ES-I3 (cell line): ENCODE measurements at regions not wholly inside any gene's neighbourhood (a gene's known extent, or its start where the extent isn't known, plus 50 kb on each side); places are given as distances from the start of the nearest gene placed in this dataset.

Experiments used
- H3K36me3 ChIP-seq: 2 replicates; pipeline ENCODE4 v1.6.1; 2013; ENCODE audit warnings: mild to moderate bottlenecking, low read length, control low read depth, moderate library complexity; ENCODE audit not compliant: insufficient read depth
- H3K4me1 ChIP-seq: 2 replicates; pipeline ENCODE4 v1.6.1; 2013; ENCODE audit warnings: mild to moderate bottlenecking, control low read depth, low read length; ENCODE audit not compliant: insufficient read depth
- H3K9ac ChIP-seq: 2 replicates; pipeline ENCODE4 v1.6.1; 2013; ENCODE audit warnings: low read depth, mild to moderate bottlenecking, low read length, moderate library complexity
- H3K9me3 ChIP-seq: 2 replicates; pipeline ENCODE4 v1.6.1; 2013; ENCODE audit warnings: mild to moderate bottlenecking, low read length, moderate library complexity; ENCODE audit not compliant: control insufficient read depth, insufficient read depth

DNA sequence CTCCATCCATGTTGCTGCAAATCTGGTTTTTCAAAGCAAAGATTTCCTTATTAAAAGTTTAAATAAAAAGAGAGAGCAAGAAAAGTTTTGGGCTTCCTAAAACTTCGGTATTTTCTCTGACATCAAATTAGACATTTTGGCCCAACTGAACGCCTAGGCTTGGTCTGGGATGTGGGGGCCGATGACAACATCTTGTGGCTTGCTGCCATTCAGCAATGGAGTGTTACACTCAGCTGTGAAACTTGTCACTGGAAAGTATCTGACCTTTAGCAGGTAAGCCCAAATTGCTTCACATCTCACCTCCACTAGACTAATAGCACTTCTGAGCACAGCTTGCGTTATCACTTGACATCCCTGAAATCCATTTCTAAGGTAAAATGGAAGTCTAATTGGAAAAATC lies 320.6 kb downstream of the GATA3 start:
- no peaks in the 10 kb centered on the region for H3K9me3 ChIP-seq
- peaks cover 17% of the 10 kb centered on the region for H3K4me1 ChIP-seq
- no peaks in the 10 kb centered on the region for H3K36me3 ChIP-seq
- no peak overlapping the region for H3K9ac ChIP-seq

DNA sequence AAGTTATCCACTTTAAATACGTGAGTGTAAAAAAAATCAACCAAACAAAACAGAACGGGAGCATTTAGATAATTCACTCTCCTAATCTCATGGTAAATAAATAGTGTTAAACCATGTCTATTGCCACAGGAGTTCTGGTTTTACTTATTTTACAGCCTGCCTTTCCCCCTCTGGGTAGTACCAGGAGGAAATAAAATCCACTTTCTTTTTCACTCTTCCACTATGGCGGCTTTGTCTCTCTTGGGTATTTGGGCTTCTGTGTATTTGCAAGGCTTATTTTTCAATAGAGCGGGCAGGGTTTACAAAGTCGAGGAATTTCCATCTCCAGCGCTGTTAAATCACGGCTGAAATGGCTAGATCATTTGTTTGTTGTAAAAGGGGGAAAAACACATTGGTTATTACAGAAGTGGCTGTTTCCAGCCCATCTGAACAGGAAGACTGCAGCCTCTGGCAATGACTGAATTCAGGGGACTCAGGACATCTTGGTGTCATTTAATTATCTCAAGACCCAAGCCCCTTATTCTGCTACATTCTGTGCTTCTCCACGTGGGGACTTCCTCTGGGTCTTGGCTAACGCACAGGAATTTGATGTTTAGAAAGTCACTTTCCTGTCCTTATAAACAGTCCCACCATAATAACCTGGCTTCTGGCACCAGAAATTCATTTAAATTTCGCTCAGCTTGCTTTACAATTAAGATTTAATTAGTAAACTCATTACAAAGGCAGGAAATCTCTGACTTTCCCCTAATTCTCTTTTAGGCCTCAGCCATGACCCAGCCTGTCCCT lies 323.9 kb downstream of the GATA3 start:
- no peaks in the 10 kb centered on the region for H3K36me3 ChIP-seq
- peaks cover 17% of the 10 kb centered on the region for H3K4me1 ChIP-seq
- no peaks in the 10 kb centered on the region for H3K9me3 ChIP-seq
- H3K9ac ChIP-seq, result no peak overlapping the region

DNA sequence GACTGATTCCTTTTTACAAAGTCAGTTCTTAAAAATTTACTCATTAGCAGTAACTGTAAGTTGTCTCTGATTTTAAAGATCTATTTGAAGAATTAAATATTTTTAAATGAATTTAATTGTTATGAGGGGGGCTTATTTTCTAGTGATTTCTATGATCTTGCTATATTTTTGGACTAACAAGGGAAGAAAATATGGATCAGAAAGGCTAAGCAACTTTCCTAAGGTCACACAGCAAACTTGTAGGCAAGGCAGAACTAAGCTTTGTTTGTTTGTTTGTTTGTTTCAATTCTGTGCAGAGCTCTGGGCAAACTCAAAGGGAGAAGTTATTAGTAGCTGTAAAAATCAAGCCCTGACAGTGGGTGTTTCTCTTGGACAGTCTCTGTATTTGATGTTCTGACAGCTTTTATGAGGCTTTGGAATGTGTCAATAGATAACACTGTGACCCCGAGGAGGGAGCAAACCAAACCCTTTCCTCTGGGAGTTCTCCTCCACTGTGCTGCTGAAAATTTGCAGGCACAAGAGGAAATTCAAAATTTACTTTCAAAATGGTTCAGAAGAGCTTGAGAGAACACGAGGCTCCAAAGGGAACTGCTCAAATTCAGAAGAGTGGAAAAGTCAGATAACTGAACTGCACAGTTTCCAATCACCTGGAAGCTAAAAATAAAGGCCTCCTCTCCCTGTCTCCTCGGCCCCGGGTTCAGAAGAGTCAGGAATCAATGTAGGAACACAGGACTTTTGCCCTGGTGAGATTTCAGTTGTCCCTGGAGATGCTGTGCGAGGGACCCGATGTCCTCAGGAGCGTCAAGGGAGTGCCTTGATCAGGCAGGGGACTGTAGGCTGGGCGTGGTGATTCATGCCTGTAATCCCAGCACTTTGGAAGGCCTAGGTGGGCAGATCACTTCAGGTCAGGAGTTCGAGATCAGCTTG lies 325.7 kb downstream of the GATA3 start:
- peaks cover 17% of the 10 kb centered on the region for H3K4me1 ChIP-seq
- H3K36me3 ChIP-seq, result no peaks in the 10 kb centered on the region
- no peak overlapping the region for H3K9ac ChIP-seq
- no peaks in the 10 kb centered on the region for H3K9me3 ChIP-seq

DNA sequence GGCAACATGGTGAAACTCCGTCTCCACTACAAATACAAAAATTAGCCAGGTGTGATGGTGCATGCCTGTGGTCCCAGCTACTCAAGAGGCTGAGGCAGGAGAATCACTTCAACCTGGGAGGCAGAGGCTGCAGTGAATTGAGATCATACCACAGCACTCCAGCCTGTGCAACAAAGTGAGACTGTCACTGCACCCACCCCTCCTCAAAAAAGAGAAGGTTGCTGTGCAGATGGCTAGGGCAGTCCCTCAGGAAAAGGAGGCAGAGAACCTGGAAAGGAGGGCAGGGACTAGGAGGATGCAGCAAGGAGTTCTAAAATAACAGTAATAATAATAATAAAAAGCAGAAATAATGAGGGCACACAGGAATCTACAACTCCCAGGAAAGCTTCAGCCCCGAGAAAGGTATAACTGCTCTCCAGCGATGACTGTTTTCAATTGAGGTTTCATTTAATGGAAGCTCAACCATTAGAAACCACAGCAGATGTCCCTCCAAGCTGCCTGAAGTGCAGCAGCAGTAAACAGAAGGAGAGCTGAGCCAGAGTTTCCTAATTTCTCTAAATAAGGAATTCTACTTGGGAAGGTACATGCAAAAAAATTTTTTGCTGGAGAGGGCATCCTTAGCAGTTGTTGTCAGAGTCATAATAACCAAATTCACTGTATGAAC lies 326.5 kb downstream of the GATA3 start:
- Histone ChIP-seq H3K9me3 (no peaks in the 10 kb centered on the region), H3K36me3 (no peaks in the 10 kb centered on the region), H3K9ac (no peak overlapping the region), H3K4me1 (peaks cover 17% of the 10 kb centered on the region)

DNA sequence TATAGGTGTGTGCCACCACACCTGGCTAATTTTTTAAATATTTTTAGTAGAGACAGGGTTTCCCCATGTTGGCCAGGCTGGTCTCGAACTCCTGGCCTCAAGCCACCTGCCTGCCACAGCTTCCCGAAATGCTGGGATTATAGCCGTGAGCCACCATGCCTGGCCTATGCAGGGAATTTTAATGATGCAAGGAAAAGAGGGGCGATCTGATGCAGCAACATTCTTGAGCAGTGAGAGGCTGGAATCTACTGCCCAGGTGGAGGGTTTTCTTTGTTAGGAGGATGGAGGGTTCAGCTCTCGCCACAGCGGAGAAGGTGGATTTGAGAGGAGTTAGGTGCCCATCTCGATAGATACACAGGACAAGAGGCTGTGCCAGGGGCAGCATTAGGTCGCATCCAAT lies 332.3 kb downstream of the GATA3 start:
- H3K9ac ChIP-seq, result no peak overlapping the region
- no peaks in the 10 kb centered on the region for H3K9me3 ChIP-seq
- peaks cover 5% of the 10 kb centered on the region; the same call in 1 of the 2 replicates for H3K4me1 ChIP-seq
- no peaks in the 10 kb centered on the region for H3K36me3 ChIP-seq

DNA sequence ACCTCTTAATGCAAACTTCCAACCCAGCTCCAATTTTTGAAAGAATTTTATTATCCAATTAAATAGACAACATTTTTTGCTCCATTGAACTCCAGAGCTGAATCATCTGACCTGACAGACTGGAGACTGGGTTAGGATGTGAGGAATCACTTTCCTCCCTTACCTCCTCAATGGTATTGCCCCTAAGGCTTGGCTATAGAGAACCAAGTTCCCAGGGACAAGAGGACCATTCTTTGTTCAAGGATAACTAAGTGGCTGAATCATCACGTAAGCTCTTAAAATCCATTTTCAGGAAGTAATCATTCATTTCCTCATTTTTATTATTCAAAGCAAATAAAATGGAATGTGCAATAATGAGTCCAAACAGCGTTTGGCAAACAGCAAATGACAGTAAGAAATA lies 335.1 kb downstream of the GATA3 start:
- H3K4me1 ChIP-seq, result peaks cover 5% of the 10 kb centered on the region; the same call in 1 of the 2 replicates
- no peaks in the 10 kb centered on the region for H3K36me3 ChIP-seq
- no peak overlapping the region for H3K9ac ChIP-seq
- H3K9me3 ChIP-seq, result no peaks in the 10 kb centered on the region

DNA sequence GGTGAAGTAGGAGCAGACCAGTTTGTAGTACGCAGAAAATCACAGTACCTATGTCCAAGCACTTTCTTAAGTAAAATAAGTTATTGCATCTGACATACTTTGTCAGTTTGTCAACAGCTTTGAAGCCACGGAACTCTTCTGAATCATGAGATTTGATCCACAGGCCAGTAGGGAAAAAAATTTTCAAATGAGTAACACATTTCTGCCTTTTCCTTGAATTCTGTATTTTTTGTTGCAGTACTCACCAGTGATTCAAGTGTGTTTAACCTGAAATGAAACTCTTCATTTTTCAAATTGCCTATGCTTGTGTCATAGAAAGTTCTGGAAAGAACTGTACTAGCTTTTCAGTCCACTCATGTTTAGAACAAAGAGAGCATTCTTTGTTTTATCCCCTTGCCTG lies 337.7 kb downstream of the GATA3 start:
- no peak overlapping the region for H3K9ac ChIP-seq
- no peaks in the 10 kb centered on the region for H3K9me3 ChIP-seq
- no peaks in the 10 kb centered on the region for H3K36me3 ChIP-seq
- peaks cover 5% of the 10 kb centered on the region; the same call in 1 of the 2 replicates for H3K4me1 ChIP-seq

DNA sequence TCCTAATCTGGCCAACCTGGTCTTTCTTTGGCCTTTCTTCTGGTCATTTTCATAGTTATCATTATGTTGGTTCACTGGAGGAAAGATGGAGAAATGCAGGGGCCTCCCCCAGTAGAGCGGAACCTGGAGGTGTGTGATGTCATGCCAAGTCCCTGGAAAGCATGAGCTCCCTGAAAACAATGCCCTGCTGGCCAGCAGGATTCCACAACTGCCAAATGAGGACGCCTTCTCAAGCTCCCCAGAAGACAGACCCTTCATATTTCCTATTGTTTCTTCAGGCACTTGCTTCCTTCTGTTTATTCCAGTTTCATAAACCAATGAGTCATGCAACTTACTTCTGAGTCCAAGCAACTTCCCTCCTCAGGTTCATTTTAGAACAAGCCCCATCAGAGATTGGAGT lies 339.0 kb downstream of the GATA3 start:
- peaks cover 5% of the 10 kb centered on the region; the same call in 1 of the 2 replicates for H3K4me1 ChIP-seq
- no peaks in the 10 kb centered on the region for H3K36me3 ChIP-seq
- H3K9ac ChIP-seq, result no peak overlapping the region
- H3K9me3 ChIP-seq, result no peaks in the 10 kb centered on the region

DNA sequence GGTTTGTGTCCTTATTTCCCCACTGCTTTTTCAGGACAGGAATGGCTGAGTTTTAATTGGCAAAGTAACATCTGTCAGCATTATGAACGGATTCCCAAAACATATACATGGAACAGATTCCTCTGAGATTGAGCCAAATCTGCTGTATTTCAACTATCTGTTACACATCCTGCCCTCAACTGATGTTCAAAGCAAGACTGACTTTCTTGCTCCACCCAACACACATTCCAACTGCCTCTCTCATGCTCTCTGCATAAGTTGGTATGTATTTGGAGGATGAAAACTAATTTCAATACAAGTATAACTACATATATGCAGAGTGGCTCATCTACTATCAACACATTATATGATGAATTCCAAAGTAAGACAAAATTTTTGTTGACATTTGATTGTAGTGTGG lies 342.2 kb downstream of the GATA3 start:
- peaks cover 17% of the 10 kb centered on the region for H3K4me1 ChIP-seq
- no peaks in the 10 kb centered on the region for H3K9me3 ChIP-seq
- H3K36me3 ChIP-seq, result no peaks in the 10 kb centered on the region
- H3K9ac ChIP-seq, result no peak overlapping the region

DNA sequence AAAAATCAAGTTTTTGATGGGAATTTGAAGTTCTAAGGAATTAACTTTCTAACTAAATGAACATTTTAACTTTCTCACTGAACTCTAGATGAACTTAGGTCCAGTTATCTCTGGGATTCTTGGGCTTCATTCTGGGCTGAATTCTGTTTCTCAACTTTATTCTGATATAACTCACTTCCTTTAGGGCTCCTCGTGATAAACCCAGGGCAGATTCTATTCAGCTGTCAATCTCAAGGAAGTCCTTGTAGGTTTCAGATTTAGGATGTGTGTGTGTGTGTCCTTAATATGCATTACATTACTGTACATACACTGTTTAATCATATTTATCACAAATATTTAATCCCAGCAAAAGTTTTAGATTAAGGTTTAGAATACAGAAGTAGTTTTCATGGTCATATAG lies 344.3 kb downstream of the GATA3 start:
- Histone ChIP-seq H3K4me1 (peaks cover 17% of the 10 kb centered on the region), H3K9me3 (no peaks in the 10 kb centered on the region), H3K9ac (no peak overlapping the region), H3K36me3 (no peaks in the 10 kb centered on the region)

DNA sequence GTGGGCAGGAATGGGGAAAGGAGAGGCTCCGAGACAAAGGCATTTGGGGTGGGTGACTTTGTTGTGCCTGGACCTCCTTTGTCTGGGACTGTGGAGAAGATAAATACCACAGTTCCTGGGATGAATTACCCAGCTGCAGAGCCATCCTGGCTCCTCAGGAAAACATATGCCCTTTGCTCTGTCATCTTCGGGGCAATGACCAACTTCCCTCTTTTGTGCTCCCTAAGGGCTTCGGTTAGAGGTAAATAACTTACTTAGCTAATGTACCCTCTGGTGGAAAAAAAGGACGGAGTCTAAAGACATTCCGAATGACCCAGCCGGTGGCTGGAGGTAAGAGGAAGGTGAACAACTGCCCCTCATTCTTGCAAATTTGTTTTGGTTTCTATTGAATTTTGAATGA lies 345.7 kb downstream of the GATA3 start:
- H3K4me1 ChIP-seq, result peaks cover 17% of the 10 kb centered on the region
- H3K36me3 ChIP-seq, result no peaks in the 10 kb centered on the region
- no peak overlapping the region for H3K9ac ChIP-seq
- no peaks in the 10 kb centered on the region for H3K9me3 ChIP-seq

DNA sequence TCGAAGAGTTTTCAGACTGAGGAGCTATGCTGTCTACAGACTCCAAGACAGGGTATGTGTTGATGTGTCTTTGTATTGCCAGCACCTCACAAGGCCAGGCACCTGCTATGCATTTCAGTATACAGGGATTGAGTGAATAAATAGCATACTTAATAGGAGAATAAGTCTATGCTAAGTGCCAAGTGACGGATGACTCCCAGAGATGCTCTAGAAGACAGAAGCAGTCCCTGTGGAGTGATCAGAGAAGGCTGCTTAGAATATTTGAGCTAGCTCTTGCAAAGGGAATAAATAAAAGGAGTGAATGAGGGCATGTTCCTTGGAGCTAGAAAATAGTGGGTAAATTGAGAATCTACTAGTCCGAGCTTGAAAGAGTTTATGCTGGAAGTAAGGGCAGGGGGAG lies 346.4 kb downstream of the GATA3 start:
- Histone ChIP-seq H3K36me3 (no peaks in the 10 kb centered on the region), H3K4me1 (peaks cover 17% of the 10 kb centered on the region), H3K9ac (no peak overlapping the region), H3K9me3 (no peaks in the 10 kb centered on the region)

DNA sequence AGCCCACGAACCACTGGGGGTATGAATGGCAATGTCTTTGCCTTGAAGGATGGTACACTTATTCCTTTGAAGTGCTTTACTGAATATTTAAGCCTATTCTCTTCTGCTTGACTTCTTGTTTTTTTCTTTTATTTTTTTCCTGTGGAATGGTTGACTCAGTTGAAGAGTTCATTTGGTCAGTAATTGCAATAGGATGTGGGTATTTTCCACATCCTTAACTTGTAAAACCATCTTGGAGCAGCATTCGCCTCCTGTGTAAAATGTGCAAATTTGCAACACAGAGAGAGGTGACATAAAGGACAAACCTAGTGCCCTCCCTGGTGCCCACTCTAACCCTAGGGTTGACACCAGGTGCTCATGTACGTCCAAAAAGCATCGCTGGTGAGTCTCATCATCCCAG lies 347.0 kb downstream of the GATA3 start:
- no peaks in the 10 kb centered on the region for H3K9me3 ChIP-seq
- no peak overlapping the region for H3K9ac ChIP-seq
- no peaks in the 10 kb centered on the region for H3K36me3 ChIP-seq
- H3K4me1 ChIP-seq, result peaks cover 17% of the 10 kb centered on the region

DNA sequence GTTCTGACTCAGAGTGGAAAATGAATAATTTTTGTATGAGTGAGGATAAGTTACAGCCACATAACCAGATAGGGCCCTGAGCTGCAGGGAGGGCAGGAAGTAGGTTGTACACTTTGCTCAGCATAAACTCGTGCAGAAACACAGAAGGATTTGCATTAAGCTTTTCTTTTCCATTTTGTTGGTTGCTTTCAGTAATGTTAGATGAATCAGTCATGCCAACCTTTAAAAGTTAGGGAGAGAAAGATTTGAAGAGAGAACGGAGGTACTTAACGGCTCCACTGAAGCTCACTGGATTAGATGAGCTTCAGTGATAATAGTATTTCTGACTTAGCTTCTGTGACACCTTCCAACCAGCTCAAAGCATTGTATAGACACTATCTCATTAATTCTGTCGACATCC lies 348.1 kb downstream of the GATA3 start:
- Histone ChIP-seq H3K9me3 (no peaks in the 10 kb centered on the region), H3K9ac (no peak overlapping the region), H3K4me1 (peaks cover 17% of the 10 kb centered on the region), H3K36me3 (no peaks in the 10 kb centered on the region)
